Ishikawa (cell line): ENCODE measurements at regions not wholly inside any gene's neighbourhood (a gene's known extent, or its start where the extent isn't known, plus 50 kb on each side); places are given as distances from the start of the nearest gene placed in this dataset.

Experiments used
- CEBPB ChIP-seq: IDR thresholded peaks from 2 replicates; pipeline ENCODE4 v1.6.1; 2012
- CREB1 ChIP-seq: IDR thresholded peaks from 2 replicates; pipeline ENCODE4 v1.6.1; 2012; ENCODE audit warnings: low read depth
- EGR1 ChIP-seq: IDR thresholded peaks from 2 replicates; pipeline ENCODE4 v1.6.1; 2012
- EP300 ChIP-seq: IDR thresholded peaks from 2 replicates; pipeline ENCODE4 v1.6.1; 2012; ENCODE audit warnings: borderline replicate concordance
- FOXM1 ChIP-seq: IDR thresholded peaks from 2 replicates; pipeline ENCODE4 v1.6.1; 2012; ENCODE audit warnings: low read depth, borderline replicate concordance
- NFIC ChIP-seq: IDR thresholded peaks from 2 replicates; pipeline ENCODE4 v1.6.1; 2012
- RAD21 ChIP-seq: IDR thresholded peaks from 2 replicates; pipeline ENCODE4 v1.6.1; 2012; ENCODE audit warnings: low read depth
- TAF1 ChIP-seq: IDR thresholded peaks from 2 replicates; pipeline ENCODE4 v1.6.1; 2012; ENCODE audit warnings: low read depth, mild to moderate bottlenecking
- TCF12 ChIP-seq: IDR thresholded peaks from 2 replicates; pipeline ENCODE4 v1.6.1; 2012; ENCODE audit warnings: low read depth
- TEAD4 ChIP-seq: IDR thresholded peaks from 2 replicates; pipeline ENCODE4 v1.6.1; 2012
- YY1 ChIP-seq: IDR thresholded peaks from 2 replicates; pipeline ENCODE4 v1.6.1; 2012; ENCODE audit warnings: low read depth
- ZBTB7A ChIP-seq: IDR thresholded peaks from 2 replicates; pipeline ENCODE4 v1.6.1; 2012; ENCODE audit warnings: low read depth
- TF ChIP-seq, protein P1 (sequence below): IDR thresholded peaks from 2 replicates; pipeline ENCODE4 v1.6.1; 2012
- TF ChIP-seq, protein P2 (sequence below): IDR thresholded peaks from 2 replicates; pipeline ENCODE4 v1.6.1; 2012; ENCODE audit warnings: low read depth, mild to moderate bottlenecking
- TF ChIP-seq, protein P3 (sequence below): IDR thresholded peaks from 2 replicates; pipeline ENCODE4 v1.6.1; 2012

DNA sequence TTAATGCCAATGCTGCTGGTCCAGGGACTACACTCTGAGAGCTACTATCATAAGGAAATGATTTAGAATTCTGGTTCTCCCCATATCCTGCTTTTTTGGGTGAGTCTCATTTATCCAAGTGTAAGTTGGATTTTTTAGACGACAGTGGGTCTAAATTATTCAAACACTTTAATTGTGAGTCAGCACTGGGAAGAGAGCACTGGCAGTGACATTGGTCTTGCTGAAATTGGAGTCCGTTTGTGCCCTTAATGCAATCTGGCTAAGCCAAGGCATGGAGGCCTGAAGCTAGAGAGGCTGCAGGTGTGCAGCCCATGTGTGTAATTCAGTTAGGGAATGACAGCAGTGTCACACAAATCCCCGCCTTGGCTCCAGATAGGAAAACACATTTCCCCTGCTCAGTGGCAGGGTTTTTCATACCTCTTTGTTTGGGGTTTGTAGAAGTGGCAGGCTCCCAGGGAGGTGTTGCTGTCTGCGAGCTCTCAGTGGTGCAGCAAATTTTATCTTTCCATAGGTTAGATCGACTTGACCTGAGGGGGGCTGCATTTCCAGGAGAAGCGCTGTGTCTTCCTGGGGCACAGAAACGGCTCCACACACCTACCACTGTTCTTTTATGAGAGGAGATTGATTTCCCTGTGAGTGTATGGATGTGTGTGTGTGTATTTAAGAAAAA lies 197.7 kb downstream of the CD47 start:
- no peak for TF ChIP-seq EGR1
- no peak for TF ChIP-seq TEAD4
- no peak for TF ChIP-seq CREB1
- TF ChIP-seq RAD21: no peak
- no peak for TF ChIP-seq FOXM1
- TF ChIP-seq CEBPB: no peak
- no peak for TF ChIP-seq TAF1
- no peak for TF ChIP-seq NFIC
- no peak for TF ChIP-seq YY1
- TF ChIP-seq EP300: no peak
- TF ChIP-seq, protein P1, sequence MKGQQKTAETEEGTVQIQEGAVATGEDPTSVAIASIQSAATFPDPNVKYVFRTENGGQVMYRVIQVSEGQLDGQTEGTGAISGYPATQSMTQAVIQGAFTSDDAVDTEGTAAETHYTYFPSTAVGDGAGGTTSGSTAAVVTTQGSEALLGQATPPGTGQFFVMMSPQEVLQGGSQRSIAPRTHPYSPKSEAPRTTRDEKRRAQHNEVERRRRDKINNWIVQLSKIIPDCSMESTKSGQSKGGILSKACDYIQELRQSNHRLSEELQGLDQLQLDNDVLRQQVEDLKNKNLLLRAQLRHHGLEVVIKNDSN: no peak

DNA sequence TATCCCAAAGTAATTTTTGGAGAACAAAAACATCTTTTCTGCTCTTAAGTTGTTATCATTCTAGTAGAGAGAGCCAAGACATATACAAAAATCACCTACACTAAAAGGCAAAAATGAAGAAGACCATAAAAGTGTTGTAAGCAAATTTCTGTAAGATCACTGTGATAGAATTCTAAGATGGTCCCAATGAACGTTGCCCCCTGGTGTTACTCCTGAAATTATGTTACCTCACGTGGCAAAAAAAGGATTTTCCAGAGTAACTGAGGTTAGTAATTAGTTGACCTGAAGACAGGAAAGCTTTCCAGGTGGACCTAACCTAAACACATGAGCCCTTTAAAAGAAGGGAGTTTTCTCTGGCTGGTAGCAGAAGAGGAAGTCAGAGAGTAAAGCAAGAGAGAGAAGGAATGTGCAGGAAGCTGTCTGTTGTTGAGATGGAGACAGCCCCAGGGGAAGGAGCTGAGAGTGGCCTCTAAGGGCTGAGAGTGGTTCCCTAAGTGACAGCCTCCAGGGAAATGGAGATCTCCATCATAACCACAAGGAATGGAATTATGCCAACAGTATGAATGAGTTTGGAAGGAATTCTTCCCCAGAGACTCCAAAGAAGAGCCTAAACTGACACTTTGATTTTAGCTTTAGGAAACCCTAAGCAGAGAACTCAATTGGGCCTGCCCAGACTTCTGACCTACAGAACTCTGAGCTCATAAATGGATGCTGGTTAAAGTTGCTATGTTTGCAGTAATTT lies 205.9 kb downstream of the CD47 start:
- TF ChIP-seq FOXM1 (no peak), NFIC (no peak), CREB1 (no peak), TAF1 (no peak), CEBPB (no peak), ZBTB7A (no peak), YY1 (no peak), TEAD4 (no peak), RAD21 (no peak), EGR1 (no peak), EP300 (no peak), TCF12 (no peak)
- TF ChIP-seq, protein P2, sequence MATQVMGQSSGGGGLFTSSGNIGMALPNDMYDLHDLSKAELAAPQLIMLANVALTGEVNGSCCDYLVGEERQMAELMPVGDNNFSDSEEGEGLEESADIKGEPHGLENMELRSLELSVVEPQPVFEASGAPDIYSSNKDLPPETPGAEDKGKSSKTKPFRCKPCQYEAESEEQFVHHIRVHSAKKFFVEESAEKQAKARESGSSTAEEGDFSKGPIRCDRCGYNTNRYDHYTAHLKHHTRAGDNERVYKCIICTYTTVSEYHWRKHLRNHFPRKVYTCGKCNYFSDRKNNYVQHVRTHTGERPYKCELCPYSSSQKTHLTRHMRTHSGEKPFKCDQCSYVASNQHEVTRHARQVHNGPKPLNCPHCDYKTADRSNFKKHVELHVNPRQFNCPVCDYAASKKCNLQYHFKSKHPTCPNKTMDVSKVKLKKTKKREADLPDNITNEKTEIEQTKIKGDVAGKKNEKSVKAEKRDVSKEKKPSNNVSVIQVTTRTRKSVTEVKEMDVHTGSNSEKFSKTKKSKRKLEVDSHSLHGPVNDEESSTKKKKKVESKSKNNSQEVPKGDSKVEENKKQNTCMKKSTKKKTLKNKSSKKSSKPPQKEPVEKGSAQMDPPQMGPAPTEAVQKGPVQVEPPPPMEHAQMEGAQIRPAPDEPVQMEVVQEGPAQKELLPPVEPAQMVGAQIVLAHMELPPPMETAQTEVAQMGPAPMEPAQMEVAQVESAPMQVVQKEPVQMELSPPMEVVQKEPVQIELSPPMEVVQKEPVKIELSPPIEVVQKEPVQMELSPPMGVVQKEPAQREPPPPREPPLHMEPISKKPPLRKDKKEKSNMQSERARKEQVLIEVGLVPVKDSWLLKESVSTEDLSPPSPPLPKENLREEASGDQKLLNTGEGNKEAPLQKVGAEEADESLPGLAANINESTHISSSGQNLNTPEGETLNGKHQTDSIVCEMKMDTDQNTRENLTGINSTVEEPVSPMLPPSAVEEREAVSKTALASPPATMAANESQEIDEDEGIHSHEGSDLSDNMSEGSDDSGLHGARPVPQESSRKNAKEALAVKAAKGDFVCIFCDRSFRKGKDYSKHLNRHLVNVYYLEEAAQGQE: no peak
- TF ChIP-seq, protein P3, sequence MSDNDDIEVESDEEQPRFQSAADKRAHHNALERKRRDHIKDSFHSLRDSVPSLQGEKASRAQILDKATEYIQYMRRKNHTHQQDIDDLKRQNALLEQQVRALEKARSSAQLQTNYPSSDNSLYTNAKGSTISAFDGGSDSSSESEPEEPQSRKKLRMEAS: no peak
- TF ChIP-seq, protein P1: no peak

DNA sequence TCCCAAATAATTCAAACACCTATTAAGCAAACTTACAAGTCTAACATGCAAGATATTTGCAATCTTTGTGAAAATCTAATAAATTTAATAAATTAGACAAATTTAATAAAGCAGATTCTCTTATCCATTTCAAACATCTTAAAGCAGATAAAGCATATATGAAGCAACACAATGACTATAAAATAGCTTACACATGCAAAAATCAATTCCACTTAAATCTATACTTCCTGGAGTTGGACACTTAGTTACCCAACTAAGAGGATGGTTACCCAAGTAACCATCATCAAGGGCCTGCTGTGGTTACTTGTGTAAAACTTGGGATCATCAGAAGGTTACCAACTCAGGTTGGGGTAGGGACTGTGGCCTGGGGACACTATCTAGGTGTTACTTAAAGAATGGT lies 206.8 kb downstream of the CD47 start:
- TF ChIP-seq TAF1: no peak
- no peak for TF ChIP-seq FOXM1

DNA sequence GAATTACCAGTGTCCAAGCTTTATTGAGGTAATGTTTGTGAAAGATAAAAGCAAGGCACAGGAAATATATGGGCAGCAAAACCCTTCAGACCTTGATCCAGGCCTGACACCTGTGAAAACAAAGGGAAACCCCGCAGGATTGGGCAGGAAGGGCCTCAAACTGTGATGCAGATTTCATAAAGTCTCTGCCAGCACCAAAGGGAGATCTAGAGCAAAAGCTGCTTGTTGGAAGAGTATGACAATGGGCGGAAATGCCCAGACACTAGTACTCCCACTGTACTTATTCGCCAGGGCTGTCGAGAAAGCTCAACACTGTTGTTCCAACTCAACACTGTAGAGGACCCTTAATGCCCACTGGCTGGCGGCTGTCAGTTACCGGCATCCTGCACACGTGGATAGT lies 207.9 kb downstream of the CD47 start:
- TF ChIP-seq FOXM1: no peak
- no peak for TF ChIP-seq EP300
- TF ChIP-seq CEBPB: no peak
- no peak for TF ChIP-seq CREB1
- no peak for TF ChIP-seq TCF12
- TF ChIP-seq TAF1: no peak
- TF ChIP-seq, protein P1: no peak
- TF ChIP-seq TEAD4: no peak
- no peak for TF ChIP-seq RAD21
- no peak for TF ChIP-seq ZBTB7A
- TF ChIP-seq, protein P2: no peak
- no peak for TF ChIP-seq YY1
- TF ChIP-seq EGR1: no peak
- TF ChIP-seq NFIC: no peak
- TF ChIP-seq, protein P3: no peak

DNA sequence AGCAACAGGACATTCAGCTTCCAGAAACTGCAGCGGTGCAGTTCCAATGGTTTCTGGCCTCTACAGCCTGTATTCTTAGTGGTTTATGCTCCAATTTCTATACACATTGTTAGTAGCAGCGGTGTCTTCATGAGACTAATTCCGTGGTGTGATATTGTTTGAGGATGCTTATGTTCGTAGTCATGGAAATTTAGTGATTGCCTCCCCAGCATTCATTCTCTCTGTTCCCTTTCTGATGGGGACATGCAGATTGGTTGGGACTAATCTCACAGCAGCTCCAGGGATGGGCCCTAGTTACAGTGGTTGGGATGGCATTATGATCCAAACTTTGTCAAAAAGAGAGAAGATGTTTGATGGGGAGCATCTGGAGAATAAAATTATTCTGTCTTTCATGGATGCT lies 208.6 kb downstream of the CD47 start:
- TF ChIP-seq EGR1: no peak
- TF ChIP-seq, protein P3: no peak
- TF ChIP-seq YY1: no peak
- TF ChIP-seq EP300: no peak
- TF ChIP-seq RAD21: no peak
- TF ChIP-seq CREB1: no peak
- TF ChIP-seq TEAD4: no peak
- TF ChIP-seq CEBPB: no peak
- TF ChIP-seq TCF12: no peak
- TF ChIP-seq, protein P2: no peak
- TF ChIP-seq NFIC: no peak
- no peak for TF ChIP-seq FOXM1
- no peak for TF ChIP-seq ZBTB7A
- TF ChIP-seq, protein P1: no peak
- TF ChIP-seq TAF1: no peak
